ENCODE measurements at regions not wholly inside any gene's neighbourhood (a gene's known extent, or its start where the extent isn't known, plus 50 kb on each side); places are given as distances from the start of the nearest gene placed in this dataset.

- TF ChIP-seq USF1 (IDR thresholded peaks at IDR 0.05) (no peak), CEBPB (IDR thresholded peaks at IDR 0.05) (no peak)
Observed at GRCh38 chr6:48563433-48563832, 452.4 kb upstream of the PTCHD4 start.

All from Ishikawa (cell line).